GM19455 (cell line): ENCODE measurements at regions not wholly inside any gene's neighbourhood (a gene's known extent, or its start where the extent isn't known, plus 50 kb on each side); places are given as distances from the start of the nearest gene placed in this dataset.
"Not testable (repeated sequence)": the region's sequence is repeated elsewhere in the genome, so short reads cannot be mapped to it uniquely, and the experiment has no call there.

Experiments used
- ATAC-seq: cut with Tn5 transposase; IDR thresholded peaks from one replicate; pipeline ENCODE4 v1.9.1; 2021; ENCODE audit not compliant: unreplicated experiment

DNA sequence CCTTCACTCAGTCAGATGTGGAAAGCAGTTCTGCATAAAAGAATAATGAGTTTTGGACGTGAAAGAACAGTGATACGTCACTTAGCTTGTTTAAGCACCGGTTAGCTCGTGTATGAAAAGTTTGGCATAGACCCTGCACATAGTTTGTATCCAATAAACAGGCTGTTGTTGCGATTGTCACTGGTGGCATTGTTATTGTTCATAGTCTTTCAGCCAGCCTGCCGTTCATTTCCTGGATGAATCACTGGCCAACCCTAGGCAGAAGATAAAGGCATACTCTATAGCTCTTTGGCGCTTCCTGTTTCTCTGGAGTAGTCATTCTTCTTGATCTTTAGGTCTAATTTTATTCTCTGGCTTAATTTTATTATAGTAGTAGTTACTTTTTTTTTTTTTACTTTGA is 57.8 kb upstream of the ANKRD30A start:
- ATAC-seq: no peak

DNA sequence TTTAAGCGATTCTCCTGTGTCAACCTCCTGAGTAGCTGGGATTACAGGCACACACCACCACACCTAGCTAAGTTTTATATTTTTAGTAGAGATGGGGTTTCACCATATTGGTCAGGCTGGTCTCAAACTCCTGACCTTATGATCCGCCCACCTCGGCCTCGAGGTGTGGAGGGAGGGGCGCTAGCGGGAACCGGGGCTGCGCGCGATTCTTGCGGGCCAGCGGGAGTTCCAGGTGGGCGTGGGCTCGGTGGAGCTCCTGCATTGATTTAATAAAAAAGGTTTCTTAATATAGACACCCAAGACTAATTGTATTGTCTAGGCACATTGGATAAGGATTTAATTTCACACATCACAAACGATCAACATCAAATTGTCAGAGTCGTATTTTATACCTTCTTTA is 63.1 kb upstream of the ANKRD30A start:
- ATAC-seq: not testable (repeated sequence)

DNA sequence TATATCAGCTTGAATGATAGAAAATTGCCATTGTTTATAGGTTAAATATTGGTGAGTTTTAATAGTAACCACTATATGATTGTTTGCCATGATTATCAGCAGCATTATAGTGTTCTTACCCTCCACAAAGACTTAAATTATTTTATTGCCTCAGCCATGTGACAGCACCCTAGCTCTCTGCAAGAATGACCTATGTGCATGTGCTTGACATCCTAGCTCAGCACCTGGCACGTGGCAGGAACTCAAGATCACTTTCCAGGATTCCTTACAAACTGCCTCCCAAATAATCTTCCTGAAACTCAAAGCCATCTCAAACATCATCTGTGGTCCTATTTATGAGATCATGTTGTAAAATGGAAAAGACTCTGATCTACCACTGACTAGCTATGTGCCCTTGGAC is 68.1 kb upstream of the ANKRD30A start:
- ATAC-seq: no peak

GRCh38 chr10:37053476-37053875 is 71.9 kb upstream of the ANKRD30A start:
- ATAC-seq: no peak

DNA sequence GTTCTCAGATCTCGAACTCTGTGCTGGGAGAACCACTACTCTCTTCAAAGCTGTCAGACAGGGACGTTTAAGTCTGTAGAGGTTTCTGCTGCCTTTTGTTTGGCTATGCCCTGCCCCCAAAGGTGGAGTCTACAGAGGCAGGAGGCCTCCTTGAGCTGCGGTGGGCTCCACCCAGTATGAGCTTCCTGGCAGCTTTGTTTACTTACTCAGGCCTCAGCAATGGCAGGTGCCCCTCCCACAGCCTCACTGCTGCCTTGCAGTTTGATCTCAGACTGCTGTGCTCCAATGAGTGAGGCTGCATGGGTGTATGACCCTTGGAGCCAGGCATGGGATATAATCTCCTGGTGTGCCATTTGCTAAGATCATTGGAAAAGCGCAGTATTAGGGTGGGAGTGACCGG is 75.4 kb upstream of the ANKRD30A start:
- ATAC-seq: not testable (repeated sequence)

GRCh38 chr10:37044319-37044718 is 81.1 kb upstream of the ANKRD30A start:
- not testable (repeated sequence) for ATAC-seq

- no peak for ATAC-seq
Observed at GRCh38 chr10:37035853-37036252, 89.5 kb upstream of the ANKRD30A start.

GRCh38 chr10:37015498-37015897 is 109.9 kb upstream of the ANKRD30A start:
- ATAC-seq: no peak

DNA sequence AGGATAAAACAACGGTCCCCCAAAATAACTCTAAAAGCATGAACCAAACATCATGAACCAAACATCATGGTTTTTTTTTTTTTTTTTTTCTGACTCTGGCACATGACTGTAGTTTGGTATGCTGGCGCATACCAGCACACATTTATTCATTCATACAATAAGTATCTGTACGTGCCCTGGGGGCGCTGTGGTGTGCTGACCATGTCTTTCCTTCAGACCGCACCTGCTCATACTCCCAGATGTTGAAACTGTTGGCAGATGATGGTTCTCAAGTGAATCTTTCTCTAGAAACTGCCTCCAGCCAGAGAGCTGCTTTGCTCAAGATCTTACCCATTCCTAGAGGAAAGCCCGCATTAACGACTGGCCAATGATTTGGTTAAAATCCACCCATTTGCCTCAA is 114.7 kb upstream of the ANKRD30A start:
- ATAC-seq: no peak

DNA sequence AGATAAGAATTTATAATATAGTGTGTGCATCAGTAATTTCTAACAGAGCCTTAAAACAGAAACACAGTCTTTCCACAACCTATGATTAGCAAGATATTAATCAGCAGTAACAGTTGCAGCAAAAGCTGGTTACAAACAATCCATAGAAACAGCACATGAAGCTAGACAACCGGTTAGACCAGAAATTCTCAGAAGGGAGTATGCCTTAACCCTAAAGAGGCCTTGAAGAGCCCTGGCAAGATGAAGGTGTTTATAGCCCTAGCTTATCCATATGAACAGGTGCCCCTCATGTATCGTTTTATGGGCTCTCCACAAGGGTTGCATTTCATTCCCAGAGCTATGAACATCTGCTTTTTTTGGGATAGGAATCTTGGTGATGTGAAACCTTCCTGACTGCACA is 117.1 kb upstream of the ANKRD30A start:
- ATAC-seq: not testable (repeated sequence)

DNA sequence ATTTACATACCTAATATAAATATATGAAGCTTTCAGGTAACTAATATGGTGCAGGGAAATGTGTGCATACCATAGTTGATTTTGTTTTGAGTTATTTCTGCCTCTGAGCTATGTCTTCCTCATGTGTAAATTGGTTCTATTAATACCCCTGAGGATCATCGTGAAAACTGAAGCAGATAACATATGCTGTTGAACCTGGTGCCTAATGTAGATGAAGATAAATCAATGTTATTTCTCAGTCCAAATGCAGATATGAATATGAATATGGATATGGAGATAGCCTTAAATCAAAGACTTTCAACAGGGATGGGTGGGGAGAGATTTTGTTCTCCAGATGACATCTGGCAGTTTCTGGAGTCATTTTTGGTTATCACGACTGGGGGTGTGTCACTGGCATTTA is 122.3 kb upstream of the ANKRD30A start:
- ATAC-seq: no peak

GRCh38 chr10:36995806-36996205 is 129.6 kb upstream of the ANKRD30A start:
- ATAC-seq: not testable (repeated sequence)

GRCh38 chr10:36994886-36995285 is 130.5 kb upstream of the ANKRD30A start:
- no peak for ATAC-seq

DNA sequence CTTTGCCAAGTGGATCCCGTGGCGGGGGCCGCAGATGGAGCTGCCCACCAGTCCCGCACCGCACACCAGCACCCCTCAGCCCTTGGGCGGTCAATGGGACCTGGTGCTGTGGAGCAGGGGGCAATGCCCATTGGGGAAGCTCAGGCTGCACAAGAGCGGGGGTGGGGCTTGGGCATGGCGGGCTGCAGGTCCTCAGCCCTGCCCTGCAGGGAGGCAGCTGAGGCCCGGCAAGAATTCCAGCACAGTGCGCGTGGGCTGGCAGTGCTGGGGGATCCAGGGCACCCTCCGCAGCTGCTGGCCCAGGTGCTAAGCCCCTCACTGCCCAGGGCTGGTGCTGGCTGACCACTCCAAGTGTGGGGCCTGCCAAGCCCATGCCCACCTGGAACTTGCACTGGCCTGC is 136.2 kb upstream of the ANKRD30A start:
- ATAC-seq: no peak

GRCh38 chr10:36946598-36946997 is 178.8 kb upstream of the ANKRD30A start:
- ATAC-seq: no peak

DNA sequence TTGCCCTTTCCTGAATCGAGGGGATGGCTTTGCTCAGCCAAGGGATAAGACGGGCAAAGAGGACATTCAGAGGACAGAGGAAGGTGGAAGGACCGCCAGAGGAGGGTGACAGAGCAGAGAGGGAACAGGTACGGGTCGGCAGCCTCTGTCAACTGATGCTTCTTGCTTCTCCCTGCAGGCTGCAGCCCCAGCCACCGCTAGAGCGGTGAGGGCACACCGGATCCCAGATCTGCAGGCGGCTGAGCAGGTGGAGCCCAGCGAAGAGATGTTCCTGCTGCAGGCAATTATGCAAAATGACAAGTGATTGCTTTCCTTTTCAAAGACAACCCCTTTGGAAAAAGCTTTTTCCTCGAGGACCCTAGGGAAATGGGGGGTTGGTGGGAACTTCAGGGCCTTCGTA is 181.9 kb upstream of the ANKRD30A start:
- ATAC-seq: no peak

- ATAC-seq: no peak
Observed at GRCh38 chr10:36942616-36943015, 182.8 kb upstream of the ANKRD30A start.

- ATAC-seq: no peak
Observed at GRCh38 chr10:36903040-36903439, 222.4 kb upstream of the ANKRD30A start.

GRCh38 chr10:36899652-36900051 is 225.7 kb upstream of the ANKRD30A start:
- ATAC-seq: no peak

DNA sequence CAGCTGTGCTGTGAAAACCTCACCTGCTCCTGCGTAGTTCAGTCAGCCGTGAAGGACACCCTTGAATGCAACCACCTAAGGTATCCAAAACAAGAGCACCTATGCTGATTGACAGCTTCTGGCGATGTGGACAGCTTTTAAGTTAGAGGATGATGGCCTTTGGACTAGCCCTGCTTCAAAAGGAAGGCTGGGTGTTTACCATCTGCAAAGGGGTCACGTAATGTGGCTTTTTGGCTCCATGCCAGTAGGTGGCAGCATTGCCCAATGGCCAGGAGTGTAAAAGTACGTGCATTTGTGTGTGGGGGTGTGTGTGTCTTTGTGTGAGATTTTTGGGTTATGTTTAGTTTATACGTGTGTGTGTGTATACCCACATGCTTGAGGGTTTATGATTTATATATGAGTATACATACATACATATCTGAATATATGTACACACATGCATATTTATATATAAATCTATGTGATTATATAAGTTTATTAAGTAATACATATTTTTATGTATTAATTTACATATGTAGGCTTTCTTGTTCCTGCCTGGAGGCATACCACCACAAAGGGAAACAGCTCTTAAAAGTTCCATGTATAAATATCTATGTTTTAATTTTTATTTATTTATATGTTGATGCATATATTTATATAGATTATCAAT is 236.3 kb upstream of the ANKRD30A start:
- ATAC-seq: no peak

- ATAC-seq: no peak
Observed at GRCh38 chr10:36886303-36886891, 239.0 kb upstream of the ANKRD30A start.

DNA sequence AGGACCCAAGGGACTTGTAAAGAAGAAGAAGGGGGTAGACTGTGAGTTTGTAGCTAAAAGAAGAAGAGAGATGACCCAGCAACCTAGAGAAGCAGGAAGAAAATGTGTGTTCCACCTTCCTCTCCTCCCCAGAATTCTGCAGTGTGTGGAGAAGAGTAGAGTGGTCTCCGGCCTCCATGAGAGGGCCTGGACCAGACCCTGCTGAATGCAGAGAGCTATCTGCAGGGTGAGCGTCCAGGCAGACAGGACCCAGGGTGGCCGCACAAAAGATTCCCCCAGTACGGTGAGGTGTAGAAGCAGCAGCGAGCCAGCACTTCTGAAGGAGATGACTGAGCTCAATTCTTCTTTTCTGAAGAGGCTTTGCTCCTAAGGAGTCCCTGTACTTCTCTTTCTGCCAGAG is 239.7 kb upstream of the ANKRD30A start:
- ATAC-seq: no peak

- no peak for ATAC-seq
Observed at GRCh38 chr10:36882781-36883180, 242.6 kb upstream of the ANKRD30A start.
